ENCODE measurements at regions not wholly inside any gene's neighbourhood (a gene's known extent, or its start where the extent isn't known, plus 50 kb on each side); places are given as distances from the start of the nearest gene placed in this dataset.

- TF ChIP-seq, protein P1, sequence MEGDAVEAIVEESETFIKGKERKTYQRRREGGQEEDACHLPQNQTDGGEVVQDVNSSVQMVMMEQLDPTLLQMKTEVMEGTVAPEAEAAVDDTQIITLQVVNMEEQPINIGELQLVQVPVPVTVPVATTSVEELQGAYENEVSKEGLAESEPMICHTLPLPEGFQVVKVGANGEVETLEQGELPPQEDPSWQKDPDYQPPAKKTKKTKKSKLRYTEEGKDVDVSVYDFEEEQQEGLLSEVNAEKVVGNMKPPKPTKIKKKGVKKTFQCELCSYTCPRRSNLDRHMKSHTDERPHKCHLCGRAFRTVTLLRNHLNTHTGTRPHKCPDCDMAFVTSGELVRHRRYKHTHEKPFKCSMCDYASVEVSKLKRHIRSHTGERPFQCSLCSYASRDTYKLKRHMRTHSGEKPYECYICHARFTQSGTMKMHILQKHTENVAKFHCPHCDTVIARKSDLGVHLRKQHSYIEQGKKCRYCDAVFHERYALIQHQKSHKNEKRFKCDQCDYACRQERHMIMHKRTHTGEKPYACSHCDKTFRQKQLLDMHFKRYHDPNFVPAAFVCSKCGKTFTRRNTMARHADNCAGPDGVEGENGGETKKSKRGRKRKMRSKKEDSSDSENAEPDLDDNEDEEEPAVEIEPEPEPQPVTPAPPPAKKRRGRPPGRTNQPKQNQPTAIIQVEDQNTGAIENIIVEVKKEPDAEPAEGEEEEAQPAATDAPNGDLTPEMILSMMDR (IDR thresholded peaks at IDR 0.05; ENCODE audit: poor library complexity, severe bottlenecking) = no peak
- TF ChIP-seq EP300 (conservative IDR thresholded peaks at IDR 0.05; ENCODE audit: poor library complexity, severe bottlenecking) (no peak), POLR2AphosphoS5 (IDR thresholded peaks at IDR 0.05) (no peak), RAD21 (conservative IDR thresholded peaks at IDR 0.05) (no peak), EZH2 (IDR thresholded peaks at IDR 0.05; ENCODE audit: borderline replicate concordance, insufficient read depth, low read length, poor library complexity, severe bottlenecking) (no peak), TAF1 (IDR thresholded peaks at IDR 0.05; ENCODE audit: low read depth) (no peak), SMC3 (conservative IDR thresholded peaks at IDR 0.05; ENCODE audit: poor library complexity) (no peak), MXI1 (conservative IDR thresholded peaks at IDR 0.05; ENCODE audit: poor library complexity, severe bottlenecking) (no peak)
- TF ChIP-seq, protein P2, sequence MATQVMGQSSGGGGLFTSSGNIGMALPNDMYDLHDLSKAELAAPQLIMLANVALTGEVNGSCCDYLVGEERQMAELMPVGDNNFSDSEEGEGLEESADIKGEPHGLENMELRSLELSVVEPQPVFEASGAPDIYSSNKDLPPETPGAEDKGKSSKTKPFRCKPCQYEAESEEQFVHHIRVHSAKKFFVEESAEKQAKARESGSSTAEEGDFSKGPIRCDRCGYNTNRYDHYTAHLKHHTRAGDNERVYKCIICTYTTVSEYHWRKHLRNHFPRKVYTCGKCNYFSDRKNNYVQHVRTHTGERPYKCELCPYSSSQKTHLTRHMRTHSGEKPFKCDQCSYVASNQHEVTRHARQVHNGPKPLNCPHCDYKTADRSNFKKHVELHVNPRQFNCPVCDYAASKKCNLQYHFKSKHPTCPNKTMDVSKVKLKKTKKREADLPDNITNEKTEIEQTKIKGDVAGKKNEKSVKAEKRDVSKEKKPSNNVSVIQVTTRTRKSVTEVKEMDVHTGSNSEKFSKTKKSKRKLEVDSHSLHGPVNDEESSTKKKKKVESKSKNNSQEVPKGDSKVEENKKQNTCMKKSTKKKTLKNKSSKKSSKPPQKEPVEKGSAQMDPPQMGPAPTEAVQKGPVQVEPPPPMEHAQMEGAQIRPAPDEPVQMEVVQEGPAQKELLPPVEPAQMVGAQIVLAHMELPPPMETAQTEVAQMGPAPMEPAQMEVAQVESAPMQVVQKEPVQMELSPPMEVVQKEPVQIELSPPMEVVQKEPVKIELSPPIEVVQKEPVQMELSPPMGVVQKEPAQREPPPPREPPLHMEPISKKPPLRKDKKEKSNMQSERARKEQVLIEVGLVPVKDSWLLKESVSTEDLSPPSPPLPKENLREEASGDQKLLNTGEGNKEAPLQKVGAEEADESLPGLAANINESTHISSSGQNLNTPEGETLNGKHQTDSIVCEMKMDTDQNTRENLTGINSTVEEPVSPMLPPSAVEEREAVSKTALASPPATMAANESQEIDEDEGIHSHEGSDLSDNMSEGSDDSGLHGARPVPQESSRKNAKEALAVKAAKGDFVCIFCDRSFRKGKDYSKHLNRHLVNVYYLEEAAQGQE (IDR thresholded peaks at IDR 0.05; ENCODE audit: borderline replicate concordance) = no peak
These were observed 186.6 kb upstream of the KRR1 start for GRCh38 chr12:75698052-75698451.

Measured in neural cell (in vitro differentiated cells).